Activated CD8-positive, alpha-beta T cell treated with anti-CD3 and anti-CD28 coated beads, Interleukin-2, amount 10 ng/mL, durations not matched to agents 7 days and 5 days (primary cell): ENCODE measurements at regions not wholly inside any gene's neighbourhood (a gene's known extent, or its start where the extent isn't known, plus 50 kb on each side); places are given as distances from the start of the nearest gene placed in this dataset.
"Not testable (repeated sequence)": the region's sequence is repeated elsewhere in the genome, so short reads cannot be mapped to it uniquely, and the experiment has no call there.

ENCODE experiments used
- ATAC-seq: fragments of 150-1000 bp; cut with Tn5 transposase; one replicate; pipeline ENCODE4 v1.10.0; 2021; ENCODE audit warnings: moderate library complexity
- CTCF ChIA-PET: fragments of 350-600 bp; sonication (Branson Sonifier 250); formaldehyde crosslinking; loops from one replicate; lab custom pipeline; 2021; ENCODE audit warnings: antibody characterized with exemption; lab: Charles Lee
- POLR2A ChIA-PET: fragments of 350-600 bp; sonication (Branson Sonifier 250); formaldehyde crosslinking; loops from one replicate; lab custom pipeline; 2021; ENCODE audit warnings: antibody characterized with exemption; lab: Charles Lee
- DNase-seq: peaks from one replicate; pipeline ENCODE4 v3.0.0-alpha.2; 2020
- H3K27ac Mint-ChIP-seq: one replicate; pipeline ENCODE4 v1.8.0; 2021; ENCODE audit warnings: mild to moderate bottlenecking, mixed read lengths
- H3K27me3 Mint-ChIP-seq: one replicate; pipeline ENCODE4 v1.8.0; 2021; ENCODE audit warnings: low read depth, mixed read lengths
- H3K36me3 Mint-ChIP-seq: one replicate; pipeline ENCODE4 v1.8.0; 2021; ENCODE audit warnings: low read depth, mixed read lengths
- H3K4me1 Mint-ChIP-seq: one replicate; pipeline ENCODE4 v1.8.0; 2021; ENCODE audit warnings: low read depth, mixed read lengths
- H3K4me3 Mint-ChIP-seq: one replicate; pipeline ENCODE4 v1.8.0; 2021; ENCODE audit warnings: mild to moderate bottlenecking, mixed read lengths
- H3K9me3 Mint-ChIP-seq: one replicate; pipeline ENCODE4 v1.8.0; 2022; ENCODE audit warnings: mixed read lengths; ENCODE audit not compliant: insufficient read depth

GRCh38 chr21:27975514-27975913, 1008.6 kb upstream of the ADAMTS5 start:
- Mint-ChIP-seq H3K27me3 (no peaks in the 10 kb centered on the region), H3K4me1 (no peaks in the 10 kb centered on the region), H3K36me3 (no peaks in the 10 kb centered on the region), H3K4me3 (no peak overlapping the region), H3K27ac (no peak overlapping the region), H3K9me3 (peaks cover 6% of the 10 kb centered on the region)
- CTCF ChIA-PET, result no interaction called here
- DNase-seq, result no peak
- no peak for ATAC-seq
- POLR2A ChIA-PET, result no interaction called here

- H3K4me3 Mint-ChIP-seq, POLR2A ChIA-PET, DNase-seq, H3K36me3 Mint-ChIP-seq, ATAC-seq, H3K27me3 Mint-ChIP-seq, H3K9me3 Mint-ChIP-seq, H3K4me1 Mint-ChIP-seq, CTCF ChIA-PET, H3K27ac Mint-ChIP-seq: not testable (repeated sequence)
Observed at GRCh38 chr21:27974152-27974551, 1007.3 kb upstream of the ADAMTS5 start.

DNA sequence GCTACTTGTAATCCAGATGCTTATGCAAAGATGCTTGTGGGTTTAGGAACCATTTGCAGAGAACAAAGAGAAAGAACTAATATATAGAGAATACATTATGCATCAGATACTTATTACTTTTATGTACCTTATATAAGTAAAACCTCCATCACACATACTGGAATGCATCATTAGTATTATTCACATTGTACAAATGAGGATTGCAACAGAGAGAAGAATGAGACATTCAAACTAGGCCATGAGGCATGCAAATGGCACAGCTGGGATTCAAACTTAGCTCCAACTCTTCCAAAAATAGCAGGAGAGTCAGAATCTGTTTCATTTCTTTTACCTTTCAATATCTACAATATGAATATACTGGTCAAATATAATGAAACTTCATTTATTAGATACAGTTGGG, 1001.4 kb upstream of the ADAMTS5 start:
- DNase-seq, H3K4me3 Mint-ChIP-seq, H3K36me3 Mint-ChIP-seq, CTCF ChIA-PET, H3K27ac Mint-ChIP-seq, H3K4me1 Mint-ChIP-seq, POLR2A ChIA-PET, ATAC-seq, H3K9me3 Mint-ChIP-seq, H3K27me3 Mint-ChIP-seq: not testable (repeated sequence)

GRCh38 chr21:27954543-27955165, 987.8 kb upstream of the ADAMTS5 start:
- no peaks in the 10 kb centered on the region for H3K4me1 Mint-ChIP-seq
- H3K27me3 Mint-ChIP-seq, result no peaks in the 10 kb centered on the region
- H3K4me3 Mint-ChIP-seq, result no peak overlapping the region
- POLR2A ChIA-PET, result no interaction called here
- CTCF ChIA-PET, result no interaction called here
- DNase-seq (no peak), ATAC-seq (no peak)
- H3K36me3 Mint-ChIP-seq, result no peaks in the 10 kb centered on the region
- H3K9me3 Mint-ChIP-seq, result peaks cover 3% of the 10 kb centered on the region
- H3K27ac Mint-ChIP-seq, result no peak overlapping the region

GRCh38 chr21:27953340-27954045, 986.6 kb upstream of the ADAMTS5 start:
- POLR2A ChIA-PET, result no interaction called here
- DNase-seq, result no peak
- no peak overlapping the region for H3K27ac Mint-ChIP-seq
- CTCF ChIA-PET, result no interaction called here
- no peaks in the 10 kb centered on the region for H3K4me1 Mint-ChIP-seq
- peaks cover 7% of the 10 kb centered on the region for H3K9me3 Mint-ChIP-seq
- H3K27me3 Mint-ChIP-seq, result no peaks in the 10 kb centered on the region
- H3K4me3 Mint-ChIP-seq, result no peak overlapping the region
- ATAC-seq, result no peak
- H3K36me3 Mint-ChIP-seq, result no peaks in the 10 kb centered on the region

- H3K27me3 Mint-ChIP-seq, DNase-seq, H3K4me3 Mint-ChIP-seq, H3K9me3 Mint-ChIP-seq, CTCF ChIA-PET, H3K4me1 Mint-ChIP-seq, H3K27ac Mint-ChIP-seq, POLR2A ChIA-PET, ATAC-seq, H3K36me3 Mint-ChIP-seq: not testable (repeated sequence)
Observed at GRCh38 chr21:27949093-27949492, 982.2 kb upstream of the ADAMTS5 start.

DNA sequence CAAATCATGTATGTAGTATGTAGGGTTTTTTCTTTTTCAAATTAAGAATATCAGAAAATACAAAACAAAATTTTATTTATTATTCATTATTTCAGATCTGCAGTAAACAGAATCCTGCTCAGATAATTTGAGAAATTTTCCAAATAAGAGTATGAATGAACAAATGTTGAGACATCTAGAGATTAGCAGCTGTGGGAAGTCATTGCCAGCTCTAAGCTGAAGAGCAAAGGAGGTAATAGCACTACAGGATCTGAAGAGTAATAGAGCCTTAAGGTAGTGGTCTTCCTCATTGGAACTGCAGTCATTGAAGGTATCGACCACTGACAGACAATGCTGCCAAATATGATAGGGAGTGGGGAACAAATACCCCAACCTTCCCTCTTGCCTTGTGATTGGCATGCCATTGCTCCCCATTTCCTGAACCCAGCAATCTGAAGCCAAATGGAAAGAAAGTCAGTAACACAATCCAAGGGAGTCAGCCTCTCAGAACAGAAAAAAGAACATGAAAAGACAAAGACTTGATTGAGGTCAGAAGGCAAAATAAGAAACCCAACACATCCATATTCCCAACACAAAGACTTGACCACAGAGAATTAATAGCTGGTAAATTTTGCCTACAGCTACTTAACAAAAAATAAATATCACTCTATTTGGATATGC, 963.4 kb upstream of the ADAMTS5 start:
- CTCF ChIA-PET, H3K4me3 Mint-ChIP-seq, H3K9me3 Mint-ChIP-seq, H3K27me3 Mint-ChIP-seq, H3K27ac Mint-ChIP-seq, H3K36me3 Mint-ChIP-seq, DNase-seq, ATAC-seq, POLR2A ChIA-PET, H3K4me1 Mint-ChIP-seq: not testable (repeated sequence)

DNA sequence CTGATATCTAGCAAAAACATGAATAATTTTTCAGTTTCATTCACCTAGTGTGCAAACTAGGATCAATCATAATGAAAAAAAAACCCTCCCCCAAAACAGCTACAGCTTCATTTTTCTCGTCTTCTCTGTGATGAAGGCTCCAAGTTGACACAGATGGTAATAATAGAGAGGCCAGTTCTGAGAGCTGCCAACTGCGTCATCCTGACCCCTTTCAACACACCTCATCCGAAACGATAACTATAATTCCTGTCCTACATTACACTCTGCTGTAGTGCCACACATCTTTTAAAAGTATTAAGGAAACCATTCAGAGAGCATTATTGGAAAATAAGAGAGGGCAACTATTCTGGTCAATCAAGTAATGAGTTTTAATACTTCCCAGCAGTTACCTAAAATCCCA, 962.3 kb upstream of the ADAMTS5 start:
- POLR2A ChIA-PET, H3K4me1 Mint-ChIP-seq, H3K36me3 Mint-ChIP-seq, H3K27ac Mint-ChIP-seq, DNase-seq, H3K27me3 Mint-ChIP-seq, H3K4me3 Mint-ChIP-seq, H3K9me3 Mint-ChIP-seq, CTCF ChIA-PET, ATAC-seq: not testable (repeated sequence)

GRCh38 chr21:27928534-27929115, 961.7 kb upstream of the ADAMTS5 start:
- H3K4me1 Mint-ChIP-seq, H3K9me3 Mint-ChIP-seq, DNase-seq, H3K36me3 Mint-ChIP-seq, H3K27ac Mint-ChIP-seq, H3K4me3 Mint-ChIP-seq, ATAC-seq, CTCF ChIA-PET, POLR2A ChIA-PET, H3K27me3 Mint-ChIP-seq: not testable (repeated sequence)

GRCh38 chr21:27921421-27921820, 954.5 kb upstream of the ADAMTS5 start:
- ATAC-seq, H3K27ac Mint-ChIP-seq: not testable (repeated sequence)

GRCh38 chr21:27917966-27918365, 951.1 kb upstream of the ADAMTS5 start:
- CTCF ChIA-PET, ATAC-seq, H3K27ac Mint-ChIP-seq: not testable (repeated sequence)

More at GRCh38 chr21:27921421-27921820, 954.5 kb upstream of the ADAMTS5 start:
- CTCF ChIA-PET, H3K36me3 Mint-ChIP-seq, H3K27me3 Mint-ChIP-seq, DNase-seq, H3K4me3 Mint-ChIP-seq, H3K4me1 Mint-ChIP-seq, POLR2A ChIA-PET: not testable (repeated sequence)
- peaks cover 11% of the 10 kb centered on the region for H3K9me3 Mint-ChIP-seq

GRCh38 chr21:27916326-27916725, 949.4 kb upstream of the ADAMTS5 start:
- H3K4me1 Mint-ChIP-seq, POLR2A ChIA-PET, DNase-seq, H3K36me3 Mint-ChIP-seq, ATAC-seq, CTCF ChIA-PET, H3K9me3 Mint-ChIP-seq, H3K27ac Mint-ChIP-seq, H3K27me3 Mint-ChIP-seq, H3K4me3 Mint-ChIP-seq: not testable (repeated sequence)

More at GRCh38 chr21:27917966-27918365, 951.1 kb upstream of the ADAMTS5 start:
- DNase-seq, H3K27me3 Mint-ChIP-seq, POLR2A ChIA-PET, H3K36me3 Mint-ChIP-seq, H3K4me1 Mint-ChIP-seq, H3K9me3 Mint-ChIP-seq, H3K4me3 Mint-ChIP-seq: not testable (repeated sequence)
